ENCODE measurements at regions not wholly inside any gene's neighbourhood (a gene's known extent, or its start where the extent isn't known, plus 50 kb on each side); places are given as distances from the start of the nearest gene placed in this dataset.

- H3K4me1 Mint-ChIP-seq: peaks cover 10% of the 10 kb centered on the region
- H3K36me3 Mint-ChIP-seq (ENCODE audit: low read depth): no peaks in the 10 kb centered on the region
- H3K4me3 Mint-ChIP-seq: no peak overlapping the region
- H3K27me3 Mint-ChIP-seq (ENCODE audit: low read depth): peaks cover 12% of the 10 kb centered on the region
- H3K9me3 Mint-ChIP-seq: peaks cover 3% of the 10 kb centered on the region
- no peak for TF ChIP-seq CTCF (IDR thresholded peaks at IDR 0.05; ENCODE audit: unreplicated experiment in 3 of 3)
- no peak overlapping the region for H3K27ac Mint-ChIP-seq
Measured at GRCh38 chr2:71830497-71831192, 317.0 kb downstream of the CYP26B1 start.

GRCh38 chr2:71829008-71829407 is 318.7 kb downstream of the CYP26B1 start:
- Mint-ChIP-seq H3K36me3 (ENCODE audit: low read depth) (no peaks in the 10 kb centered on the region), H3K4me3 (no peak overlapping the region), H3K27ac (no peak overlapping the region), H3K27me3 (ENCODE audit: low read depth) (peaks cover 16% of the 10 kb centered on the region), H3K9me3 (peaks cover 12% of the 10 kb centered on the region), H3K4me1 (peaks cover 10% of the 10 kb centered on the region)
- TF ChIP-seq CTCF (IDR thresholded peaks at IDR 0.05; ENCODE audit: unreplicated experiment in 3 of 3): no peak

GRCh38 chr2:71827973-71828372 is 319.7 kb downstream of the CYP26B1 start:
- H3K4me1 Mint-ChIP-seq: peaks cover 10% of the 10 kb centered on the region
- H3K9me3 Mint-ChIP-seq: peaks cover 19% of the 10 kb centered on the region
- peaks cover 18% of the 10 kb centered on the region for H3K27me3 Mint-ChIP-seq (ENCODE audit: low read depth)
- no peak for TF ChIP-seq CTCF (IDR thresholded peaks at IDR 0.05; ENCODE audit: unreplicated experiment in 3 of 3)
- H3K27ac Mint-ChIP-seq: no peak overlapping the region
- H3K36me3 Mint-ChIP-seq (ENCODE audit: low read depth): no peaks in the 10 kb centered on the region
- no peak overlapping the region for H3K4me3 Mint-ChIP-seq

GRCh38 chr2:71827524-71827901 is 320.1 kb downstream of the CYP26B1 start:
- H3K36me3 Mint-ChIP-seq (ENCODE audit: low read depth): no peaks in the 10 kb centered on the region

GRCh38 chr2:71826826-71827523 is 320.7 kb downstream of the CYP26B1 start:
- H3K36me3 Mint-ChIP-seq (ENCODE audit: low read depth): no peaks in the 10 kb centered on the region

More at GRCh38 chr2:71827524-71827901, 320.1 kb downstream of the CYP26B1 start:
- Mint-ChIP-seq H3K27me3 (ENCODE audit: low read depth) (peaks cover 21% of the 10 kb centered on the region), H3K4me1 (peaks cover 10% of the 10 kb centered on the region), H3K9me3 (peaks cover 19% of the 10 kb centered on the region), H3K4me3 (no peak overlapping the region), H3K27ac (no peak overlapping the region)
- no peak for TF ChIP-seq CTCF (IDR thresholded peaks at IDR 0.05; ENCODE audit: unreplicated experiment in 3 of 3)

More at GRCh38 chr2:71826826-71827523, 320.7 kb downstream of the CYP26B1 start:
- Mint-ChIP-seq H3K4me3 (no peak overlapping the region), H3K9me3 (peaks cover 19% of the 10 kb centered on the region), H3K27me3 (ENCODE audit: low read depth) (peaks cover 21% of the 10 kb centered on the region), H3K27ac (no peak overlapping the region), H3K4me1 (peaks cover 10% of the 10 kb centered on the region)
- TF ChIP-seq CTCF (IDR thresholded peaks at IDR 0.05; ENCODE audit: unreplicated experiment in 3 of 3): no peak

All from nephron (organoid).